Right lobe of liver (tissue), 6 donors: ENCODE measurements at regions not wholly inside any gene's neighbourhood (a gene's known extent, or its start where the extent isn't known, plus 50 kb on each side); places are given as distances from the start of the nearest gene placed in this dataset.
"Not testable (repeated sequence)": the region's sequence is repeated elsewhere in the genome, so short reads cannot be mapped to it uniquely, and the experiment has no call there.

Experiments used
- ATAC-seq, 4 donors: fragments of 200-7000 bp; cut with Tn5 transposase; one replicate each; pipeline ENCODE4 v1.9.1; 2020; ENCODE audit warnings: mild to moderate bottlenecking in 4 of 4, moderate library complexity in 4 of 4
- DNase-seq, 3 donors: peaks; one replicate each; pipeline ENCODE4 v3.0.0-alpha.2; 2020
- H3K27ac ChIP-seq, 3 donors: fragments of 200-600 bp; one replicate each; pipeline ENCODE4 v1.8.0; 2022
- H3K27me3 ChIP-seq, 2 donors: fragments of 200-600 bp; one replicate each; pipeline ENCODE4 v1.8.0; 2022
- H3K36me3 ChIP-seq, 4 donors: fragments of 200-600 bp; sonication (generic) in 1 of 4; one replicate each; pipeline versions ENCODE4 v1.5.1 to v1.8.0; 2017 to 2022; ENCODE audit warnings: control low read depth in 1 of 4
- H3K4me1 ChIP-seq, 4 donors: fragments of 200-600 bp; sonication (generic) in 1 of 4; one replicate each; pipeline versions ENCODE4 v1.5.1 to v1.8.0; 2017 to 2022; ENCODE audit warnings: control low read depth in 1 of 4
- H3K4me3 ChIP-seq, 3 donors: fragments of 200-600 bp; one replicate each; pipeline ENCODE4 v1.8.0; 2022
- H3K9me3 ChIP-seq, 4 donors: fragments of 200-600 bp; sonication (generic) in 1 of 4; one replicate each; pipeline versions ENCODE4 v1.5.1 to v1.8.0; 2017 to 2022; ENCODE audit warnings: control low read depth in 1 of 4
- CTCF ChIP-seq, 4 donors: fragments of 200-600 bp in 3 of 4; fragments of 450-650 bp in 1 of 4; IDR thresholded peaks; one replicate each; pipeline versions ENCODE4 v1.5.1 to v1.8.0; 2016 to 2022; ENCODE audit warnings: antibody characterized with exemption in 4 of 4, mild to moderate bottlenecking in 2 of 4
- POLR2A ChIP-seq: fragments of 450-650 bp; IDR thresholded peaks from one replicate; pipeline ENCODE4 v1.6.1; 2017; ENCODE audit warnings: antibody characterized with exemption, mild to moderate bottlenecking
- whole genome bisulfite sequencing: methylation state at CpG from one replicate; pipeline ENCODE4 v1.1.6; 2018; ENCODE audit warnings: low coverage, low lambda C conversion rate; ENCODE audit not compliant: insufficient coverage; ENCODE audit errors: missing lambda C conversion rate; 5-methylcytosine and 5-hydroxymethylcytosine counted together
- intact Hi-C, 2 donors: fragments of 100-400 bp; cut with DNase I; formaldehyde crosslinking; loops; one replicate each; pipeline versions ENCODE4 v1.11.2 to v1.14.1; 2022
- donor health status: DM: no; HTN: yes; CAD: no.
- donor health status: DM: no; HTN: no; CAD: no.
- donor health status: DM: no; HTN: no; CAD: no.
- donor health status: DM: no; HTN: yes; CAD: no.
- donor health status: DM: no; HTN: yes; CAD: no.

GRCh38 chr7:17046259-17046658, 164.5 kb upstream of the AGR3 start:
- intact Hi-C loops = no loop called here
- DNase-seq (no peak), ATAC-seq (no peak)
- WGBS = 87% methylated on average over 2 of the region's 2 CpGs
- Histone ChIP-seq H3K36me3 (no peaks in the 10 kb centered on the region), H3K4me1 (peaks cover 0 to 12% (median 0%) of the 10 kb centered on the region in 4 donors), H3K9me3 (no peaks in the 10 kb centered on the region), H3K27me3 (no peaks in the 10 kb centered on the region), H3K27ac (peak overlapping the region in 1 of 3 donors; percentile 11), H3K4me3 (no peak overlapping the region)
- no peak for TF ChIP-seq POLR2A
- no peak for TF ChIP-seq CTCF (IDR thresholded peaks at IDR 0.05)

GRCh38 chr7:17046666-17047065, 164.9 kb upstream of the AGR3 start:
- WGBS = 29% methylated on average over 6 of the region's 6 CpGs
- Histone ChIP-seq H3K27me3 (no peaks in the 10 kb centered on the region), H3K4me3 (no peak overlapping the region), H3K9me3 (no peaks in the 10 kb centered on the region), H3K27ac (peak overlapping the region in 1 of 3 donors; percentile 11), H3K4me1 (peaks cover 0 to 12% (median 0%) of the 10 kb centered on the region in 4 donors), H3K36me3 (no peaks in the 10 kb centered on the region)
- no peak for TF ChIP-seq CTCF (IDR thresholded peaks at IDR 0.05)
- ATAC-seq (peak; percentile 83 to 95 (median 91)), DNase-seq (peak; percentile 44 to 75 (median 62))
- intact Hi-C loops = no loop called here

- DNase-seq, H3K27ac ChIP-seq, H3K27me3 ChIP-seq, intact Hi-C loops, H3K4me1 ChIP-seq, H3K36me3 ChIP-seq, ATAC-seq, H3K4me3 ChIP-seq, H3K9me3 ChIP-seq: not testable (repeated sequence)
- 100% methylated on average over 1 of the region's 9 CpGs for WGBS
Measured at GRCh38 chr7:17053164-17053563, 171.4 kb upstream of the AGR3 start.

GRCh38 chr7:17054206-17054605, 172.4 kb upstream of the AGR3 start:
- no peak for ATAC-seq
- no peaks in the 10 kb centered on the region for H3K27me3 ChIP-seq
- intact Hi-C loops = no loop called here
- TF ChIP-seq CTCF (IDR thresholded peaks at IDR 0.05) (no peak), POLR2A (no peak)
- H3K4me3 ChIP-seq = no peak overlapping the region
- H3K27ac ChIP-seq = no peak overlapping the region
- 69% methylated on average over 3 of the region's 3 CpGs for WGBS
- H3K4me1 ChIP-seq = no peaks in the 10 kb centered on the region
- no peaks in the 10 kb centered on the region for H3K36me3 ChIP-seq
- DNase-seq = no peak
- no peaks in the 10 kb centered on the region for H3K9me3 ChIP-seq

- no peaks in the 10 kb centered on the region for H3K27me3 ChIP-seq
- no peak for TF ChIP-seq CTCF (IDR thresholded peaks at IDR 0.05)
- TF ChIP-seq POLR2A = no peak
- no peak overlapping the region for H3K27ac ChIP-seq
- no peak for DNase-seq
- H3K9me3 ChIP-seq = no peaks in the 10 kb centered on the region
- no peaks in the 10 kb centered on the region for H3K4me1 ChIP-seq
- H3K36me3 ChIP-seq = no peaks in the 10 kb centered on the region
- H3K4me3 ChIP-seq = no peak overlapping the region
- no peak for ATAC-seq
- intact Hi-C loops = no loop called here
- WGBS = 37% methylated on average over 2 of the region's 2 CpGs
Measured at GRCh38 chr7:17054836-17055235, 173.1 kb upstream of the AGR3 start.
